ENCODE measurements at regions not wholly inside any gene's neighbourhood (a gene's known extent, or its start where the extent isn't known, plus 50 kb on each side); places are given as distances from the start of the nearest gene placed in this dataset.
"Not testable (repeated sequence)": the region's sequence is repeated elsewhere in the genome, so short reads cannot be mapped to it uniquely, and the experiment has no call there.

GRCh38 chr9:135179976-135180375, 92.5 kb downstream of the OLFM1 start:
- Histone ChIP-seq H3K27me3 (replicated peaks in 2 of 5; ENCODE audit: control insufficient read depth in 4 of 5, insufficient read depth in 5 of 5, low read length in 4 of 5) (peaks cover 0 to 12% (median 2%) of the 10 kb centered on the region in 5 experiments), H3K4me3 (ENCODE audit: control insufficient read depth in 1 of 7, extremely low read depth in 1 of 7, insufficient read depth in 4 of 7, low read depth in 2 of 7, low read length in 6 of 7) (no peak overlapping the region), H3K9me3 (ENCODE audit: control extremely low read depth in 1 of 5, control insufficient read depth in 4 of 5, insufficient read depth in 2 of 5, low read depth in 1 of 5, low read length in 4 of 5) (no peaks in the 10 kb centered on the region), H3K27ac (ENCODE audit: insufficient read depth in 1 of 2, low read depth in 1 of 2, low read length in 2 of 2, poor library complexity in 1 of 2, severe bottlenecking in 2 of 2) (no peak overlapping the region), H3K36me3 (ENCODE audit: control insufficient read depth in 4 of 4, insufficient read depth in 4 of 4, low read length in 3 of 4) (no peaks in the 10 kb centered on the region), H3K4me1 (ENCODE audit: control extremely low read depth in 1 of 4, control insufficient read depth in 4 of 4, insufficient read depth in 4 of 4, low read length in 3 of 4) (no peaks in the 10 kb centered on the region)
- ChIA-PET POLR2A (no interaction called here), CTCF (interaction anchor here (1.2 kb wide), 1 partner anchor 559 kb away, joined by 4 read pairs; no protein-coding TSS in a partner anchor)
- DNase-seq = no peak
- WGBS (ENCODE audit: insufficient coverage) = 89% methylated on average over 7 of the region's 9 CpGs

GRCh38 chr9:135180586-135180985, 93.1 kb downstream of the OLFM1 start:
- ChIA-PET POLR2A (no interaction called here), CTCF (interaction anchor here (1.2 kb wide), 1 partner anchor 558 kb away, joined by 4 read pairs; no protein-coding TSS in a partner anchor)
- no peak overlapping the region for H3K27ac ChIP-seq (ENCODE audit: insufficient read depth in 1 of 2, low read depth in 1 of 2, low read length in 2 of 2, poor library complexity in 1 of 2, severe bottlenecking in 2 of 2)
- peaks cover 0 to 17% (median 2%) of the 10 kb centered on the region in 5 experiments for H3K27me3 ChIP-seq (replicated peaks in 2 of 5; ENCODE audit: control insufficient read depth in 4 of 5, insufficient read depth in 5 of 5, low read length in 4 of 5)
- WGBS (ENCODE audit: insufficient coverage) = 100% methylated on average over 1 of the region's 4 CpGs
- no peaks in the 10 kb centered on the region for H3K9me3 ChIP-seq (ENCODE audit: control extremely low read depth in 1 of 5, control insufficient read depth in 4 of 5, insufficient read depth in 2 of 5, low read depth in 1 of 5, low read length in 4 of 5)
- no peaks in the 10 kb centered on the region for H3K36me3 ChIP-seq (ENCODE audit: control insufficient read depth in 4 of 4, insufficient read depth in 4 of 4, low read length in 3 of 4)
- H3K4me1 ChIP-seq (ENCODE audit: control extremely low read depth in 1 of 4, control insufficient read depth in 4 of 4, insufficient read depth in 4 of 4, low read length in 3 of 4) = no peaks in the 10 kb centered on the region
- no peak overlapping the region for H3K4me3 ChIP-seq (ENCODE audit: control insufficient read depth in 1 of 7, extremely low read depth in 1 of 7, insufficient read depth in 4 of 7, low read depth in 2 of 7, low read length in 6 of 7)
- no peak for DNase-seq

DNA sequence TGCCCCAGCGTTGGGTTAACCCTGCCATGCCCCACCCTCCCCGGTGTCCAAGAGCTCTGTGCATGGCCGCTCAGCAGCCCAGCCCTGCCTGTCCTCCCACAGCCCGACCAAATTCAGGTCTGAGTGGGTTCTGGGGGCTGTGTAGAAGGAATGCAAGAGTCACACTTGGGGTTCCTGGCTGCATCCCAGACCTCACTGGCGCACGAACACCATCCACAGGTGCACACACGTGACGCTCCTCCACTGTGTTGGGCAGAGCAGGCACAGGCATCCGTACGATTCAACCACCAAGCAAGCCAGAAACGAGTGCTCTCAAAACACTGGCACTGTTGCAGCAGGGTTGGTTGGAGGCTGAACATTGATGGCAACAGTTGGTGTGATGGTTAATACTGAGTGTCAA, 93.9 kb downstream of the OLFM1 start:
- no peaks in the 10 kb centered on the region for H3K4me1 ChIP-seq (ENCODE audit: control extremely low read depth in 1 of 4, control insufficient read depth in 4 of 4, insufficient read depth in 4 of 4, low read length in 3 of 4)
- ChIA-PET CTCF (no interaction called here), POLR2A (no interaction called here)
- peaks cover 0 to 19% (median 2%) of the 10 kb centered on the region in 5 experiments for H3K27me3 ChIP-seq (replicated peaks in 2 of 5; ENCODE audit: control insufficient read depth in 4 of 5, insufficient read depth in 5 of 5, low read length in 4 of 5)
- H3K27ac ChIP-seq (ENCODE audit: insufficient read depth in 1 of 2, low read depth in 1 of 2, low read length in 2 of 2, poor library complexity in 1 of 2, severe bottlenecking in 2 of 2) = no peak overlapping the region
- WGBS (ENCODE audit: insufficient coverage) = 98% methylated on average over 9 of the region's 11 CpGs
- no peak overlapping the region for H3K4me3 ChIP-seq (ENCODE audit: control insufficient read depth in 1 of 7, extremely low read depth in 1 of 7, insufficient read depth in 4 of 7, low read depth in 2 of 7, low read length in 6 of 7)
- no peak for DNase-seq
- H3K9me3 ChIP-seq (ENCODE audit: control extremely low read depth in 1 of 5, control insufficient read depth in 4 of 5, insufficient read depth in 2 of 5, low read depth in 1 of 5, low read length in 4 of 5) = no peaks in the 10 kb centered on the region
- no peaks in the 10 kb centered on the region for H3K36me3 ChIP-seq (ENCODE audit: control insufficient read depth in 4 of 4, insufficient read depth in 4 of 4, low read length in 3 of 4)

- POLR2A ChIA-PET = not testable (repeated sequence)
These were observed 94.4 kb downstream of the OLFM1 start for GRCh38 chr9:135181841-135182240.

GRCh38 chr9:135183069-135183468, 95.6 kb downstream of the OLFM1 start:
- ChIA-PET CTCF (no interaction called here), POLR2A (no interaction called here)
- H3K27ac ChIP-seq (ENCODE audit: insufficient read depth in 1 of 2, low read depth in 1 of 2, low read length in 2 of 2, poor library complexity in 1 of 2, severe bottlenecking in 2 of 2) = no peak overlapping the region
- no peaks in the 10 kb centered on the region for H3K36me3 ChIP-seq (ENCODE audit: control insufficient read depth in 4 of 4, insufficient read depth in 4 of 4, low read length in 3 of 4)
- no peaks in the 10 kb centered on the region for H3K9me3 ChIP-seq (ENCODE audit: control extremely low read depth in 1 of 5, control insufficient read depth in 4 of 5, insufficient read depth in 2 of 5, low read depth in 1 of 5, low read length in 4 of 5)
- 75% methylated on average over 7 of the region's 7 CpGs for WGBS (ENCODE audit: insufficient coverage)
- H3K4me3 ChIP-seq (ENCODE audit: control insufficient read depth in 1 of 7, extremely low read depth in 1 of 7, insufficient read depth in 4 of 7, low read depth in 2 of 7, low read length in 6 of 7) = no peak overlapping the region
- no peaks in the 10 kb centered on the region for H3K4me1 ChIP-seq (ENCODE audit: control extremely low read depth in 1 of 4, control insufficient read depth in 4 of 4, insufficient read depth in 4 of 4, low read length in 3 of 4)
- peaks cover 0 to 33% (median 2%) of the 10 kb centered on the region in 5 experiments for H3K27me3 ChIP-seq (replicated peaks in 2 of 5; ENCODE audit: control insufficient read depth in 4 of 5, insufficient read depth in 5 of 5, low read length in 4 of 5)
- DNase-seq = no peak

More at GRCh38 chr9:135181841-135182240, 94.4 kb downstream of the OLFM1 start:
- CTCF ChIA-PET; H3K36me3 ChIP-seq (ENCODE audit: control insufficient read depth in 4 of 4, insufficient read depth in 4 of 4, low read length in 3 of 4); H3K27ac ChIP-seq (ENCODE audit: insufficient read depth in 1 of 2, low read depth in 1 of 2, low read length in 2 of 2, poor library complexity in 1 of 2, severe bottlenecking in 2 of 2); H3K4me1 ChIP-seq (ENCODE audit: control extremely low read depth in 1 of 4, control insufficient read depth in 4 of 4, insufficient read depth in 4 of 4, low read length in 3 of 4); H3K4me3 ChIP-seq (ENCODE audit: control insufficient read depth in 1 of 7, extremely low read depth in 1 of 7, insufficient read depth in 4 of 7, low read depth in 2 of 7, low read length in 6 of 7); DNase-seq; H3K9me3 ChIP-seq (ENCODE audit: control extremely low read depth in 1 of 5, control insufficient read depth in 4 of 5, insufficient read depth in 2 of 5, low read depth in 1 of 5, low read length in 4 of 5): not testable (repeated sequence)
- WGBS (ENCODE audit: insufficient coverage) = 94% methylated on average over 10 of the region's 10 CpGs
- H3K27me3 ChIP-seq (replicated peaks in 2 of 5; ENCODE audit: control insufficient read depth in 4 of 5, insufficient read depth in 5 of 5, low read length in 4 of 5) = peaks cover 0 to 23% (median 2%) of the 10 kb centered on the region in 5 experiments

GRCh38 chr9:135183528-135184180, 96.2 kb downstream of the OLFM1 start:
- 67% methylated on average over 8 of the region's 12 CpGs for WGBS (ENCODE audit: insufficient coverage)
- CTCF ChIA-PET = no interaction called here
- no peaks in the 10 kb centered on the region for H3K36me3 ChIP-seq (ENCODE audit: control insufficient read depth in 4 of 4, insufficient read depth in 4 of 4, low read length in 3 of 4)
- DNase-seq = no peak
- H3K4me3 ChIP-seq (ENCODE audit: control insufficient read depth in 1 of 7, extremely low read depth in 1 of 7, insufficient read depth in 4 of 7, low read depth in 2 of 7, low read length in 6 of 7) = no peak overlapping the region
- no peaks in the 10 kb centered on the region for H3K4me1 ChIP-seq (ENCODE audit: control extremely low read depth in 1 of 4, control insufficient read depth in 4 of 4, insufficient read depth in 4 of 4, low read length in 3 of 4)
- H3K9me3 ChIP-seq (ENCODE audit: control extremely low read depth in 1 of 5, control insufficient read depth in 4 of 5, insufficient read depth in 2 of 5, low read depth in 1 of 5, low read length in 4 of 5) = no peaks in the 10 kb centered on the region
- POLR2A ChIA-PET = no interaction called here
- H3K27ac ChIP-seq (ENCODE audit: insufficient read depth in 1 of 2, low read depth in 1 of 2, low read length in 2 of 2, poor library complexity in 1 of 2, severe bottlenecking in 2 of 2) = no peak overlapping the region
- H3K27me3 ChIP-seq (replicated peaks in 2 of 5; ENCODE audit: control insufficient read depth in 4 of 5, insufficient read depth in 5 of 5, low read length in 4 of 5) = peaks cover 0 to 39% (median 2%) of the 10 kb centered on the region in 5 experiments

- WGBS (ENCODE audit: insufficient coverage) = 74% methylated on average over 27 of the region's 37 CpGs
- H3K4me3 ChIP-seq (ENCODE audit: control insufficient read depth in 1 of 7, extremely low read depth in 1 of 7, insufficient read depth in 4 of 7, low read depth in 2 of 7, low read length in 6 of 7) = no peak overlapping the region
- no peaks in the 10 kb centered on the region for H3K9me3 ChIP-seq (ENCODE audit: control extremely low read depth in 1 of 5, control insufficient read depth in 4 of 5, insufficient read depth in 2 of 5, low read depth in 1 of 5, low read length in 4 of 5)
These were observed 96.9 kb downstream of the OLFM1 start for GRCh38 chr9:135184181-135185053.

More at GRCh38 chr9:135184181-135185053, 96.9 kb downstream of the OLFM1 start:
- H3K27ac ChIP-seq (ENCODE audit: insufficient read depth in 1 of 2, low read depth in 1 of 2, low read length in 2 of 2, poor library complexity in 1 of 2, severe bottlenecking in 2 of 2) = no peak overlapping the region
- CTCF ChIA-PET = no interaction called here
- no peaks in the 10 kb centered on the region for H3K36me3 ChIP-seq (ENCODE audit: control insufficient read depth in 4 of 4, insufficient read depth in 4 of 4, low read length in 3 of 4)
- peaks cover 0 to 39% (median 2%) of the 10 kb centered on the region in 5 experiments for H3K27me3 ChIP-seq (replicated peaks in 2 of 5; ENCODE audit: control insufficient read depth in 4 of 5, insufficient read depth in 5 of 5, low read length in 4 of 5)
- POLR2A ChIA-PET = no interaction called here
- DNase-seq = no peak
- no peaks in the 10 kb centered on the region for H3K4me1 ChIP-seq (ENCODE audit: control extremely low read depth in 1 of 4, control insufficient read depth in 4 of 4, insufficient read depth in 4 of 4, low read length in 3 of 4)
